ENCODE measurements at regions not wholly inside any gene's neighbourhood (a gene's known extent, or its start where the extent isn't known, plus 50 kb on each side); places are given as distances from the start of the nearest gene placed in this dataset.
"Not testable (repeated sequence)": the region's sequence is repeated elsewhere in the genome, so short reads cannot be mapped to it uniquely, and the experiment has no call there.

GRCh38 chrX:35444671-35445355 lies 353.3 kb upstream of the MAGEB16 start:
- intact Hi-C loops (cut with DNase I) = no loop called here
- Histone ChIP-seq H3K27me3 (ENCODE audit: low read depth) (no peaks in the 10 kb centered on the region), H3K36me3 (no peaks in the 10 kb centered on the region), H3K27ac (no peak overlapping the region), H3K9me3 (no peaks in the 10 kb centered on the region), H3K4me3 (no peak overlapping the region), H3K4me1 (no peaks in the 10 kb centered on the region)
- TF ChIP-seq CTCF (IDR thresholded peaks at IDR 0.05) = no peak
- DNase-seq (no peak), ATAC-seq (no peak)

GRCh38 chrX:35445912-35446311 lies 352.2 kb upstream of the MAGEB16 start:
- Histone ChIP-seq H3K4me3 (no peak overlapping the region), H3K4me1 (no peaks in the 10 kb centered on the region), H3K27me3 (ENCODE audit: low read depth) (no peaks in the 10 kb centered on the region), H3K9me3 (no peaks in the 10 kb centered on the region), H3K27ac (no peak overlapping the region), H3K36me3 (no peaks in the 10 kb centered on the region)
- intact Hi-C loops (cut with DNase I) = no loop called here
- ATAC-seq (no peak), DNase-seq (no peak)
- no peak for TF ChIP-seq CTCF (IDR thresholded peaks at IDR 0.05)

- ATAC-seq = no peak
- TF ChIP-seq CTCF (IDR thresholded peaks at IDR 0.05) = no peak
- H3K36me3 ChIP-seq = no peaks in the 10 kb centered on the region
- no peak overlapping the region for H3K4me3 ChIP-seq
- no peaks in the 10 kb centered on the region for H3K4me1 ChIP-seq
- H3K27me3 ChIP-seq (ENCODE audit: low read depth) = no peaks in the 10 kb centered on the region
- DNase-seq = no peak
- intact Hi-C loops (cut with DNase I) = no loop called here
- H3K27ac ChIP-seq = no peak overlapping the region
- H3K9me3 ChIP-seq = no peaks in the 10 kb centered on the region
These were observed 341.3 kb upstream of the MAGEB16 start for GRCh38 chrX:35456891-35457290.

GRCh38 chrX:35458142-35458541 lies 340.0 kb upstream of the MAGEB16 start:
- intact Hi-C loops (cut with DNase I) = no loop called here
- ATAC-seq = no peak

GRCh38 chrX:35461164-35461563 lies 337.0 kb upstream of the MAGEB16 start:
- no peaks in the 10 kb centered on the region for H3K4me1 ChIP-seq
- no peaks in the 10 kb centered on the region for H3K27me3 ChIP-seq (ENCODE audit: low read depth)
- no peak for TF ChIP-seq CTCF (IDR thresholded peaks at IDR 0.05)
- ATAC-seq = no peak
- intact Hi-C loops (cut with DNase I) = no loop called here
- H3K27ac ChIP-seq = no peak overlapping the region
- no peak for DNase-seq
- no peaks in the 10 kb centered on the region for H3K9me3 ChIP-seq
- no peaks in the 10 kb centered on the region for H3K36me3 ChIP-seq
- no peak overlapping the region for H3K4me3 ChIP-seq

More at GRCh38 chrX:35458142-35458541, 340.0 kb upstream of the MAGEB16 start:
- Histone ChIP-seq H3K9me3 (no peaks in the 10 kb centered on the region), H3K4me3 (no peak overlapping the region), H3K36me3 (no peaks in the 10 kb centered on the region), H3K27ac (no peak overlapping the region), H3K4me1 (no peaks in the 10 kb centered on the region), H3K27me3 (ENCODE audit: low read depth) (no peaks in the 10 kb centered on the region)
- no peak for TF ChIP-seq CTCF (IDR thresholded peaks at IDR 0.05)
- DNase-seq = no peak

GRCh38 chrX:35496671-35497070 lies 301.5 kb upstream of the MAGEB16 start:
- H3K27ac ChIP-seq; intact Hi-C loops (cut with DNase I); H3K9me3 ChIP-seq; ATAC-seq; H3K4me1 ChIP-seq; H3K4me3 ChIP-seq; H3K36me3 ChIP-seq; DNase-seq; H3K27me3 ChIP-seq (ENCODE audit: low read depth): not testable (repeated sequence)

- intact Hi-C loops (cut with DNase I) = not testable (repeated sequence)
These were observed 300.7 kb upstream of the MAGEB16 start for GRCh38 chrX:35497453-35497852.

More at GRCh38 chrX:35497453-35497852, 300.7 kb upstream of the MAGEB16 start:
- H3K4me1 ChIP-seq; DNase-seq; ATAC-seq; H3K27me3 ChIP-seq (ENCODE audit: low read depth); H3K27ac ChIP-seq; H3K9me3 ChIP-seq; H3K36me3 ChIP-seq; H3K4me3 ChIP-seq: not testable (repeated sequence)

Measured in lower lobe of right lung (tissue), 2 donors.